Endothelial cell of hepatic sinusoid (primary cell): ENCODE measurements at regions not wholly inside any gene's neighbourhood (a gene's known extent, or its start where the extent isn't known, plus 50 kb on each side); places are given as distances from the start of the nearest gene placed in this dataset.

Experiments used
- in situ Hi-C: cut with HindIII; loops from 2 replicates; pipeline ENCODE4 v1.10.0; 2017; ENCODE audit warnings: low sequenced_read_pairs

DNA sequence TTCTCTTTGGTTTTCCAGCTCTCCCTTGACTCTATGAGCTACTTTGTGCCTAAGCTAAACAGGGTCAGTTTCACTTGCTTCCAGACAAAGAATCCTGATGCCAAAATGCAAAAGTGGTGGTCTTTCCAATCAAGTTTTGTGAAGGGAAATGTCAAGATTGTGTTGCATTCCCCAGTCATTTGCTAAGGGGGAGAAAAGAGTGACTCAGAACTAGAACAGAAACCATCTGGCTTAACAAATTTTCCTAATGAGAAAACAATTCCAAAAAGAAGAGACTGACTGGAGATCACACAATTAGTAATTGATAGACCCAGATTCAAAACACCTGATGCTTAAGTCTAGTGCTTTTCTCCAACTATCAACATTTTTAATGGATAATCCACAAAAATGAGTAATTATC, 235.1 kb upstream of the DIO2 start:
- in situ Hi-C loops: no loop called here

DNA sequence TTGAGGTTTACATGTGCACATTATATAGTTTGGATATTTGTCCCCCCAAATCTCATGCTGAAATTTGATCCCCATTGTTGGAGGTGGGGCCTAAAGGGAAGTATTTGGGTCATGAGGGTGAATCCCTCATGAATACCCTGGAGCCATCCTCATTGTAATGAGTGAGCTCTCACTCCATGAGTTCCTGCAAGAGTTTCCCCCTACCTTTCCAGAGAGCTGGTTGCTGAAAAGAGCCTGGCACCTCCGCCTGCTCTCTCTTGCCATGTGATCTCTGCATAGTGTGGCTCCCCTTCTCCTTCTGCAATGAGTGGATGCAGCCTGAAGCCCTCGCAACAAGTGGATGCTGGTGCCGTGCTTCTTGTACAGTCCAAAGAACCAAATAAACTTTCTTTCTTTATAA, 234.3 kb upstream of the DIO2 start:
- in situ Hi-C loops: no loop called here

DNA sequence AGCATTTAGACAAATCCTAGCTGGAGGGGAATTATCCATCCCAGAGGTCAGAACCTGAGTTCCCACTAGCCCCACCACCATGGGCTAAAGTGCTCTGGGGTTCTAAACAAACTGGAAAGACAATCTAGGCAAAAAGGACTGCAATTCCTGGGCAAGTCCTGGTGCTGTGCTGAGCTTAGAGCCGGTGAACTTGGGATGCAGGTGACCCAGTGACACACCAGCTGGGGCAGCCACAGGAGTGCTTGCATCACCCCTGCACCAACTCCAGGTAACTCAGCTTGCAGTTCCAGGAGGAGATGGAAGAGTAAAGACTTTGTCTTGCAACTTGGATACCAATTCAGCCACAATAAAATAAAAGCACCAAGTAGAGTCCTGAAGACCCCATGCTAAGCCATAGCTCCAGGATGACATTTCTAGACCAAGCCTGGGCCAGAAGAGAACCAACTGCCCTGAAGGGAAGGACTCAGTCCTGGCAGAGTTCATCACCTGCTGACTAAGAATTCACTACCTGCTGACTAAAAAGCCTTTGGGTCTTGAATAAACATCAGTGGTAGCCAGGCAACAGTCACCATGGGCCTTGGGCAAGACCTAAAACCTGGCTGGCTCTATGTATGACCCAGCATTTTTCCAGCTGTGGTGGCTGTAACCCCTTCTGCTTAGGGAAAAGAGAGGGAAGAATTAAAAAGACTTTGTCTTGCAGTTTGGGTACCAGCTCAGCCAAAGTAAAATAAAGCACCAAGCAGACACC, 223.4 kb upstream of the DIO2 start:
- in situ Hi-C loops: no loop called here

DNA sequence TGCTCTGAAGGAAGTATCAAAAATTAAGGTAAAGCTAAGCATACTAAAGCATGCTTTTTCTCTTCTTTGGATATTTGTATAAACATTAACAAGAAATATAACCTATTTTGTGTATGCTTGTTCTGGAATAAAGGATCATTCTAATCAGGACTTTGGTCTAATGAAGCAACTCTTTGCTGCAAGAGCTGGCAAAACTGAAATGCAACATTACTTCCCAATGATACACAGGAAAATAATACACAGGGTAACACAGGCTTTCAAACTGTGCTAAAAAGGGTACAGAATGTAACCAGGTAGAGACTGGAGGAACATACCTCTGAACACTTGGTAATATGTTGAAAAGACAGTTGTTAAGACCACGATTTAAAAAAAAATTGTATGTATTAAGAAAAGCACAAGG, 222.5 kb upstream of the DIO2 start:
- in situ Hi-C loops: no loop called here

DNA sequence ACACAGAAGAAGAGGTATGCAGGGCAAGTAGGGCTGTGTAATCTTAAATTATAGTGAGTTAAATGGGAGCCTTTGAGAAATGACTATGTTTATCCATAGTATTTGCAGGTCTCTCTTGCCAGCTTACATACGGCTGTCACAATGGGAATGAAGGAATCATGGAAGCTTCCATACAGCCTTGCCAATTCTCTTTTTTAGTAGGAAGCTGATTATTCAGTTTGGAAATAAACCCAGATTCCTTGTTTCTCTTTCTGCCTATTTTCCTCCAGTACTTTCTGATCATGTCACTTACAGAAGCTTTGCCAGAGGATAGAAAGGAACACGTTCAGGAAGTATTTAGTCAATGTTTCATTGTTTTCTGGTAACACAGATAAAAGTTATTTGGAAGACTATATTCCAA, 217.4 kb upstream of the DIO2 start:
- in situ Hi-C loops: no loop called here

DNA sequence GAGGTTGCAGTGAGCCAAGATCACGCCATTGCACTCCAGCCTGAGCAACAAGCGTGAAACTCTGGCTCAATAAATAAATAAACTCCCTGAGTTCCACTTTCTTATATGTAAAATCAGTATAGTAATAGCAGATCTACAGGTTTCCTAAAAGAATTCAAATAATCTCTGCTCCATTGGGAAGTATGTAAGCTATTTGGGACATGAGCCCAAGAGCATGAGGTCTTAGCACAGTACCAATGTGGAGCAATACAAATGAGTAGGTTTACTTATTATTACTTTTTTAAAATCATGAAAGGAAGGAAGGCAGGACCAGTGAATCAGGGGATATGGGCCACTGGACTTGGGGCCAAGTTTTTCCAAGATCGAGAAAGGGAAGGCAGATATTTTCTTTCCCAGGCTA, 216.9 kb upstream of the DIO2 start:
- in situ Hi-C loops: no loop called here

DNA sequence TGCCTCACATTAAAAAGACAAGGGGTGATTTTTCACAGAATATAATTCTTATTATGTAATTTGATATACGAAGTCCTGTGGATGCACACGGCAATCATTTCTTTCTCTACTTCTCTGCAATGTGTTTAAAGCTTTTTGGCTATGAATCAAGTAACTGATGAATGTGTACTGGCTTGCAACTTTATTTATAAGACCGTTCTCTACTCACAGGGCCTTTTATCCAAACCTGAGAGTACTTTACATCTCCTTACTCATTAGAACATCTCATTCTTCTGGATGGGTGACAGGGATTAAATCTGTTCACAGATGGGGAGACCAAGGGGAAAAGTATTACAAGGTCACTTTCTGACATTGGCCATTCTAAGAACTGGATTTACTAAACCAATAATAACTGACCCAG, 215.8 kb upstream of the DIO2 start:
- in situ Hi-C loops: no loop called here

DNA sequence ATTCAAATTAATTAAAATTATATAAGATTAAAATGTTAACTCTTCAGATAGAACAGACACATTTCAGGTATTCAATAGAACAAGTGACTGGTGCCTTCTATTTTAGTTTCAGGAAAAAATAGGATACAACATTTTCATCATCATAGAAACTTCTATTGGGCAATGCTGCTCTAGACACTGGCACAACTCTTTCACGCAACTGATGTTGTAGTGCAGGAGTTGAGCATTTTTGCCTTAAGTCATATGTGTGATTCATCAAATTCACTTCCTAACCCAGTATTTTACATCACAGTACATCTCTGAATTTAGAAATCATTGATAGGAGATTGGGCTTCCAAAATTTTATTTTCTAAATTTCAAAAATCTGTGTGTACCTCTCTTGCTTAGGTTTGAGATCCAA, 215.4 kb upstream of the DIO2 start:
- in situ Hi-C loops: no loop called here

DNA sequence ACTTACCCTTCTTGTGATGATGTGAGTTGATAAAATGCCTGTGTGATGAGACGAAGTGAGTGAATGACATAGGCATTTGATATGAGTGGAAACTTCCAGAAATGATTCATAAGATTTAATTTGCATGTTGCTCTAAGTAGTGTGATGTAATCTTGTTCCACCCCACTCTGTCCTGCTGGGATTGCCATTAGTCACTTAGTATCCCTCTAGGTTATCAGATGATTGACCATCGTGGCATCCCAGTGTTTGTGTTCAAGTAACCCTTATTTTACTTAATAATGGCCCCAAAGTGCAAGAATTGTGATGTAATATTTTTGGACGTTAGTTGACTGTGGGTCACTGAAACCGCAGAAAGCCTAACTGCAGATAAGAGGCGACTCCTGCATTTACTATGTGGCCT, 214.4 kb upstream of the DIO2 start:
- in situ Hi-C loops: no loop called here

DNA sequence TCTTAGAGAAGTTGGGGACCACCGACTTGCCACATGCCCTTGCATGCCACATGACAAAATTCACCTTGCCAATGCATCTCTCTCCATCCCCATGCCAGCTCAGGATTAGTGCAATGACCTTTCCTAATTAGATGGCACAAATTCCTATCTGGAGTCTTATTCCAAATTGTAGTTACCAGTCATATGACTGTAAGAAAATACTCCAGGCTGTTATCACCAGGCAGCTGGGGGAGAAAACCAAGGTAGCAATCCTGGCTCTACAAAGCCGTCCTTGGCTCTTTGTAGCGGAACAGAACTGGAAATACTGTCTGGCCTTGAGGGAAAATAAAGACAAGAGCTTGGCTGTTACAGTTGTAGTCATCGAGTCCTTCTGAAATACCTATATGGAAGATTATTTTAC, 208.5 kb upstream of the DIO2 start:
- in situ Hi-C loops: no loop called here

DNA sequence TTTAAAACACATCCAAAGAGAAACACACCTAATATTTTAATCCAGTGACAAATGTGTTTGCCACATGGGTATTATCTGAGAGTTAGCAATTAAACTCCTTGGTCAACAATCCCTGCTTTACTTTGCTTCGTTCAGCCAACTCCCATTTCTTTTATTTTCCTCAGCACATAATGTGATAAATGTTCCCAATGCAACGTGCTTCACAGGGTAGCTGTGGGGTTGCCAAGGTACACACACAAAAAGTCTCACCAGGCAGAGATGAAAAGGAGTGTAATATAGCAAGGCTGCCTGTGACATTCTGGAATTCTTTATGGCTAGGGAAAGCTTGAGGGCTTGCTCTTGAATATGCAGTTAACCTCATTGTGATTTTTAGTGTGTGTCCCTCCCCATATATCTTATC, 208.0 kb upstream of the DIO2 start:
- in situ Hi-C loops: no loop called here

DNA sequence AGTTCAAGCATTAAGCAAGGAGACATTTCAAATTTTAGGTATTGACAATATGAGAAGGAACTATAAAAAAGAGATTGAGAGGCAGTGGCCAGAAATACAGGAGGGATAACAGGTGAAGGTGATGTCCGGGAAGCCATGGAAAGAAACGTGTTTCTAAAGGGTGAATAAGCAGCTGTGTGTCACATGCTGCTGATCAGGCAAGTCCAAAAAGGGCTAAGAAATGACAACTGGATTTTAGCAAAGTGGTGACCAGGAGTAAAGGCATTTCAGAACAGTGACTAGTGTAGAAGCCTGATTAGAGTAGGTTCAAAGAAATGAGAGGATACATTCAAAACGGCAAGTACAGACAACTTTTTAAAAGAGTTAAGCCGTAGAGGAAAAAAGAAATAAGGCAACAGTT, 204.3 kb upstream of the DIO2 start:
- in situ Hi-C loops: no loop called here

DNA sequence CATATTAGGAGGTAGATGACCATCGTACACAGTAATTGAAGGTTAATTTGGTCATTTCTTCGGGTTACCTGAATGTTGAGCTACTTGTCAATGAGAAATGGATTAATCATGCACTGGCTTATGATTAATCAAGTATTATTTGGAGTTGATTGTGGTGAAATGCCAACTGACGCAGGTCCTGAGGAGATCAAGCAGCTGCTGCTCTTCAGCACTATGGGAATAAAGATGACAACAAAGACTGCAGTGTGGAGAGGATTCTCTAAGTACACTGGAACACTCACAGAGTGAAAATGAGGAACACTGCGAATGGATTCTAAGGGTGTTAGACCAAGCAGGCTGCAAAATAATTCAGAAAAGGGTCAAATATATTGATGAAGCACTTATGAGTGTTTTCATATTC, 202.8 kb upstream of the DIO2 start:
- in situ Hi-C loops: no loop called here

DNA sequence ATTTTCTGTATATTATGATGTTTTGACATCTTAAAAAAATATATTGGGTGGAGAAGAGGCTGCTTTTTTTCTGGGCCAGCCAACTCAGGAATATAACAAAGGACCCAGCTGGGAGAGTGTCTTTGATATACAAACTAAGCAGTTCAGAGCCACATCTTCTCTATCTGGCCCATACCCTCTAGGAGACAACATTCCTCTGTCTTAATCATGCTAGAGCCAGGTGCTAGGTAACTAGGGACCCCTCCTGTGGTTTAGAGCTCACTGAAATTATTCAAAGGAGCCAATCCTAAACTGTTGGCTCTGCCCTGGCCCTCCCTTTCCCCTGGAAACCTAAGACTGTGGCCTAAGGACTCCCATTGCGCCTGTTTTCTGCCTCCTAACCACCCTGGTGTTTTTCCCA, 193.1 kb upstream of the DIO2 start:
- in situ Hi-C loops: no loop called here

DNA sequence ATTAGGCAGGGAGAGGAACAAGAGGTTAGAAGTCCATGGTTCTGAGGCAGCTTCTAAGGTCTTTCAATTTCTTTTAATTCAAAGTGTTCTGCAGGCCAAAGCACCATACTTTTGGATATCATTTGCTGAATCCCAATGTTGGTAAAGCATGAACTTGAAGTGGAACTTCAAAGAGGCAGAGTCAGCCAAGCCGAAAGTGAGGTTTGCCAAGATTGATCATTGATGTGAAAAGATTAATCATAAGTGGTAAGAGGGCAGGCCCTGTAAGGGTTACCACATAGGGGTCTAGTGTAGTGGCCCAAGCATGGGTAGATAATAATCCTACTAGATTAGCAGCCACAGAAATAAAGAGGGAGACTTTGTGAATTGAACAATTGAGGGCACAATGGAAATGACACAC, 191.7 kb upstream of the DIO2 start:
- in situ Hi-C loops: no loop called here

DNA sequence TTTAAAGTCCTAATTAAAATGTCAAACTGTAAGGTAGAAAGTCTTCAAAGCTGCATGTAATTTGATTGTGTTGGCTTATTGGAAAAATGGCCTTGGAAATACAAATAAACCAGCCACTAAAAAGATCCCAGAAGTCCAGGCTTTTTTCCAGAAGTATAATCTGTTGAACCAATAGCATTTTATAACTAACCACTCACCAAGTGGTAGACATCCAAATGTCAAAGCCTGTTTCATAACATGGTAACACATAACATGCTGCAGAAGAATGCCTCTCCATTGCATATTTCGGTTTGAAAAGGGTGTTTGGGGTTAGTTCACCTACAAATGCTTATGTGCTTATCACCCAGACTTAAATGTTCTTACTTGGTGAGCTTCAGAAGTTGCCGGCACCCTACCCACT, 183.7 kb upstream of the DIO2 start:
- in situ Hi-C loops: no loop called here

DNA sequence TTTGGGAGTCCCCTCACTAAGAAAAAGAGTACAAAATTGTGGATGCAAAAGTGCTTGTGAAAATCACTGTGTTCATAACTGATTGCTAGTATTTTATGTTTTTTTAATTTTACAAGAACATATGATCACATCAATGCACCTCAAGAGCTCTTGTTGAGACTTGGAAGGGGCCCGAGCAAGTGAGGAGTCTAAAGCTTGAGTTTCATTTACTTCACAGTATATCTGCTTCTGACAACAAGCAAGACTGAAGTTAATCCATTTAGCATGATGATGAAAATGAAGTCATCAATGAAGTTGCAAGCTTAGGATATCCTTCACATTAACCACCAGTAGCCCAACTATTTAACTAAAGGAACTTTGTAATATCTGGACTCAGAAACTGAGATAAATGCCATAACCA, 182.5 kb upstream of the DIO2 start:
- in situ Hi-C loops: no loop called here

DNA sequence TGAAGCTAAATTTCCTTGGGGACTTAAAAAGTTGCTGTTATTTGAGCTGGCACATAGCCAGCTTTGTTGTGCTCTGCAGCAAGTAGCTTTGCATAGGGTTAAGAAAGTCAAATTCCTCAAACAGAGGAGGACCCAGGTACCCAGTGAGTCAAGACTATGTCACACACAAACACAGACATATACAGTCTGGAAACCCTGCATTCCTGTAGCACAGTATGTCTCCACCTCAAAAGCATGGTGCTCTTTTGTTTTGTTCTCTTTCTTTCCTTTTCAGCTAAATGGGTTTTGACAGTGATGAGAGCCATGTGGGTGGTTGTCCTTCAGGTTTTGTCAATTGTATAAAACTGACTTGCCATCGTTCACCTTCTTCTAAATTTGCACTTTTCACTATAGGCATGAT, 179.6 kb upstream of the DIO2 start:
- in situ Hi-C loops: no loop called here

DNA sequence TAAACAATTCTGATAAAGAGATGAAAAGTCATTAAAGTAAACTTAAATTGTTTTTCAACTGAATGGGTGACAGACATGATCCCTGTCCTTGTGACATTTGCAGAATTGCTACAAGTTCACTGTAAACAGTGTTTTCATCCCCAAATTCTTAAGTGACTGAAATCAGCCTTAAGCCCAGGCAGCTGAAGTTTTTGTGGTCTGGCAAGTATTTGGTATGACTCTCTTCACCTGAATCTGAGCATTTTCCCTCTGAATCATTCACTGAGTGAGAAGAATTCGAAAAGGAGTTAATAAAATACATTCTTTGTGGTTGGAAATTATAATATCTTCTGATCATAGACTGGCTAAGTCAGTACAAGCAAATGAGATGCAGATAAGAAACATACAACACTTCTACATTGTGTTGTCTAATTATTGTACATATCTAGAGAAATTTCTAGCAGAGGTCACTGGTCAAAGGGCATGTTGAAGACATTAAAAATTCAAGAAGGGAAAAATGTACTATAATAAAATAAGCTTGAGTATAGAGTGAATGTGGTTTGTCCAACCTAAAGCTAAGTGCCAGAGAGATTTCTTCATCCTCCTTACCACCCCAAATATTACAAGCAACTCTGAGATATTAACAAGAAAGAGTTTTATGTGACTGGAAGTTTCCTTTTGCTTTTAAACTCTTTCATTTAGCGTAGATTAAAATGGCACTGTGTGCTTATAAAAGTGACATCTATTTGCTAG, 177.8 kb upstream of the DIO2 start:
- in situ Hi-C loops: loop anchor here (5.0 kb wide), 1 partner anchor 153 kb away; no protein-coding TSS in a partner anchor

DNA sequence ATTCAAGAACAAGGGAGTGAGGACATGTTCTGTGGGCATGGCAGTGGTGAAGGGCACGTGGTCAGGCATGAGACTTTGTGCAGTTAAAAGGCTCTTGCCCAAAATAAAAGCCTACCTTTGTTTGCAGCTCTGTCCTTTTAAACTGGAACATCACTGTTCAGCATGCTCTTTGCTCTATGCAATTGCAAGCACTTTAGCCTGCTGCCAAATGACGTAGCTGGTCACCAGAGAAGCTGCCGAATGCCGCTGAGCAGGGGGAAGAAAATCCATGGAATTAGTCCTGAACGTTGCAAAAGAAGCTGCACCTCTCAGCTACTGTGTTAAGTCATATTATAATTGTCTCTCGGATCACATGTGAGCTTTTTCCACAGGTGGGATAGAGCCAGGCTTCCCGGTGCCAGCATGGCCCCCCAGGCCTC, 176.3 kb upstream of the DIO2 start:
- in situ Hi-C loops: loop anchor here (5.0 kb wide), 1 partner anchor 155 kb away; no protein-coding TSS in a partner anchor

DNA sequence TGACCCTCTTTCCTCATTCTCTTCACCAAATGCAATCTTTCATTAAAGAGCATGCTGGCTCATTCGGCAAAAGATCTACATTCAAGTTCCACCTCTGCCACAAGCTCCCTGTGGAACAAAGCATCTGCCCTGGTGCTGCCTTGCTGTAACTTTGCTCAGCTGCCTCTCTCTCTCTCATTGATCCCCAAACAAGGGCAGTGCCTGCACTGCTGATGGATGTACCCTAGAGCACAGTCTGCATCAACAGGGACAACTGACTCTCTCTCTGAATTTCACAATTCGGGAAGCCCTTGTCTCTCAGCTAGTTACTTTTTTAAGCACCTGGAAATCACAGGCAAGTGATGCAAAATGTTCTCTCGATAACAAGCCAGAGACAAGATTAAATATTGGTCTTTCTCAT, 174.0 kb upstream of the DIO2 start:
- in situ Hi-C loops: loop anchor here (5.0 kb wide), 1 partner anchor 157 kb away; no protein-coding TSS in a partner anchor

DNA sequence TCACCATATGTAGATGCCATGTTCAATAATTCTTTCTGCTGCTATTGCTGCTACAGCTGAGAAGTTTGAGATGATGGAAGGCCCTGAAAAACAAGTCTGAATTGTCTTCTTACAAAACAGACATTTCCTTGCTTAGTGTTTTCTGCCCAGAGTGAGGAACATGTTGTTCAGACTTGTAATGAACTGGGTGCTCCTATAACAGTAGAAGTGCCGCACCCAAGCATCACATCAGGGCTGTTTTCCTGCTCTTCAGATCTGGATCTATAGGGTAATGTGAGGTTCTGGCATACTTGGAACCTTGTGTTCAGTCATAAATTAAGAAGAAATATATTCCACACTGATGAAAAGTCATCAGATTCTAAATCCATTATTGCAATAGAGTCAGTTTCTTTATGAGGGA, 171.9 kb upstream of the DIO2 start:
- in situ Hi-C loops: no loop called here
